Right atrium auricular region (tissue), 2 donors: ENCODE measurements at regions not wholly inside any gene's neighbourhood (a gene's known extent, or its start where the extent isn't known, plus 50 kb on each side); places are given as distances from the start of the nearest gene placed in this dataset.

ENCODE experiments used
- DNase-seq: peaks from one replicate; pipeline ENCODE4 v3.0.0-alpha.2; 2019; ENCODE audit warnings: low spot score
- H3K27ac ChIP-seq, 2 donors: fragments of 200-600 bp; sonication (generic); 1 replicate in 1 of 2; 2 replicates in 1 of 2; pipeline ENCODE4 v1.5.1; 2016 to 2019
- H3K27me3 ChIP-seq, 2 donors: fragments of 200-600 bp; sonication (generic); one replicate each; pipeline versions ENCODE4 v1.5.1 to v1.6.0; 2017 to 2019
- H3K36me3 ChIP-seq: fragments of 200-600 bp; sonication (generic); one replicate; pipeline ENCODE4 v1.5.1; 2016
- H3K4me1 ChIP-seq, 2 donors: fragments of 200-600 bp; sonication (generic); one replicate each; pipeline versions ENCODE4 v1.5.1 to v1.6.0; 2017 to 2019
- H3K4me3 ChIP-seq, 2 donors: fragments of 200-600 bp; sonication (generic); 1 replicate in 1 of 2; 2 replicates in 1 of 2; pipeline ENCODE4 v1.5.1; 2017 to 2019; ENCODE audit warnings: mild to moderate bottlenecking in 1 of 2, moderate library complexity in 1 of 2
- H3K9me3 ChIP-seq, 2 donors: fragments of 200-600 bp; sonication (generic); one replicate each; pipeline ENCODE4 v1.5.1; 2019
- TF ChIP-seq, protein P1 (sequence below), 2 donors: fragments of 200-600 bp; sonication (generic); IDR thresholded peaks; one replicate each; pipeline ENCODE4 v1.5.1; 2019; ENCODE audit warnings: antibody characterized with exemption in 2 of 2

DNA sequence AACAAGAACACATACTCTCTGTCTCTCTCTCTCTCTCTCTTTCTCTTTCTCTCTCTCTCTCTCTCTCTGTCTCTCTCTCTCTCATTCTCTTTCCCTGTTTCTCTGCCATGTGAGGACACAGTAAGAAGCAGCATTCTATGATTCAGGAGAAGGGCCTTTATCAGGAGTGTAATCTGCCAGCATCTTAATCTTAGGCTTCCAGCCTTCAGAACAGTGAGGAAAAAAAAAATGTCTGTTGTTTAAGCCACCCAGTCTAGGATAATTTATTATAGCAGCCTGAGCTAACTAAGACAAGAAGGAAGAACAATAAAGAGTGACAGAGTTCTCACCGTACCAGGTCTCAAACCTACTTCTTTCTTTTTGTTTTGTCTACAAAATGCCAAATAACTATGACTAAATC lies 399.4 kb downstream of the SOCS6 start:
- no peaks in the 10 kb centered on the region for H3K9me3 ChIP-seq
- no peaks in the 10 kb centered on the region for H3K4me1 ChIP-seq
- H3K36me3 ChIP-seq, result no peaks in the 10 kb centered on the region
- no peak for DNase-seq
- H3K4me3 ChIP-seq, result no peak overlapping the region
- H3K27me3 ChIP-seq, result no peaks in the 10 kb centered on the region
- H3K27ac ChIP-seq, result no peak overlapping the region
- TF ChIP-seq, protein P1, sequence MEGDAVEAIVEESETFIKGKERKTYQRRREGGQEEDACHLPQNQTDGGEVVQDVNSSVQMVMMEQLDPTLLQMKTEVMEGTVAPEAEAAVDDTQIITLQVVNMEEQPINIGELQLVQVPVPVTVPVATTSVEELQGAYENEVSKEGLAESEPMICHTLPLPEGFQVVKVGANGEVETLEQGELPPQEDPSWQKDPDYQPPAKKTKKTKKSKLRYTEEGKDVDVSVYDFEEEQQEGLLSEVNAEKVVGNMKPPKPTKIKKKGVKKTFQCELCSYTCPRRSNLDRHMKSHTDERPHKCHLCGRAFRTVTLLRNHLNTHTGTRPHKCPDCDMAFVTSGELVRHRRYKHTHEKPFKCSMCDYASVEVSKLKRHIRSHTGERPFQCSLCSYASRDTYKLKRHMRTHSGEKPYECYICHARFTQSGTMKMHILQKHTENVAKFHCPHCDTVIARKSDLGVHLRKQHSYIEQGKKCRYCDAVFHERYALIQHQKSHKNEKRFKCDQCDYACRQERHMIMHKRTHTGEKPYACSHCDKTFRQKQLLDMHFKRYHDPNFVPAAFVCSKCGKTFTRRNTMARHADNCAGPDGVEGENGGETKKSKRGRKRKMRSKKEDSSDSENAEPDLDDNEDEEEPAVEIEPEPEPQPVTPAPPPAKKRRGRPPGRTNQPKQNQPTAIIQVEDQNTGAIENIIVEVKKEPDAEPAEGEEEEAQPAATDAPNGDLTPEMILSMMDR (IDR thresholded peaks at IDR 0.05), result no peak

GRCh38 chr18:70684821-70685220 lies 396.0 kb downstream of the SOCS6 start:
- no peaks in the 10 kb centered on the region for H3K27me3 ChIP-seq
- TF ChIP-seq, protein P1 (IDR thresholded peaks at IDR 0.05), result no peak
- DNase-seq, result no peak
- no peaks in the 10 kb centered on the region for H3K36me3 ChIP-seq
- H3K4me3 ChIP-seq, result no peak overlapping the region
- H3K9me3 ChIP-seq, result no peaks in the 10 kb centered on the region
- no peak overlapping the region for H3K27ac ChIP-seq
- no peaks in the 10 kb centered on the region for H3K4me1 ChIP-seq

DNA sequence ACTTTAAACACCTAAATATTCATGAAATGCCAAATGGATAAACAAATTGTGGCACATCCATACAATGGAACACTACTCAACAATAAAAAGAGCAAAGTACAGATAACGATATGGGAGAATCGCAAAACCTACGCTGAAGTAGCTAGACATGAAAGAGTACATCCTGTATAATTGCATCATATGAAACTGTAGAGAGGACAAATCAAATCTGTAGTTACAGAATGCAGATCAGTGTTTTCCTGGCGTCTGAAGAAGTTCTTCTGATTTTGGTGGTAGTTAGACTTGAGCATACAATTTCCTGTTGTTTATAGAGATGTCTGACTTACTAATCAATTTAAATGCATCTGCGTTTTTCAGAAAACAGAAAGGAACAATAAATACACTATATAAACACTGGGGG lies 394.4 kb downstream of the SOCS6 start:
- Histone ChIP-seq H3K27me3 (no peaks in the 10 kb centered on the region), H3K9me3 (no peaks in the 10 kb centered on the region), H3K27ac (no peak overlapping the region), H3K36me3 (no peaks in the 10 kb centered on the region), H3K4me1 (no peaks in the 10 kb centered on the region), H3K4me3 (no peak overlapping the region)
- no peak for DNase-seq
- TF ChIP-seq, protein P1 (IDR thresholded peaks at IDR 0.05), result no peak

GRCh38 chr18:70674896-70675295 lies 386.1 kb downstream of the SOCS6 start:
- Histone ChIP-seq H3K27ac (no peak overlapping the region), H3K4me3 (no peak overlapping the region), H3K9me3 (no peaks in the 10 kb centered on the region), H3K36me3 (no peaks in the 10 kb centered on the region), H3K4me1 (no peaks in the 10 kb centered on the region), H3K27me3 (no peaks in the 10 kb centered on the region)
- TF ChIP-seq, protein P1 (IDR thresholded peaks at IDR 0.05), result no peak
- no peak for DNase-seq

GRCh38 chr18:70673831-70674230 lies 385.0 kb downstream of the SOCS6 start:
- H3K27ac ChIP-seq, result no peak overlapping the region
- no peak for DNase-seq
- H3K36me3 ChIP-seq, result no peaks in the 10 kb centered on the region
- H3K4me3 ChIP-seq, result no peak overlapping the region
- no peaks in the 10 kb centered on the region for H3K9me3 ChIP-seq
- no peaks in the 10 kb centered on the region for H3K4me1 ChIP-seq
- TF ChIP-seq, protein P1 (IDR thresholded peaks at IDR 0.05), result no peak
- H3K27me3 ChIP-seq, result no peaks in the 10 kb centered on the region

DNA sequence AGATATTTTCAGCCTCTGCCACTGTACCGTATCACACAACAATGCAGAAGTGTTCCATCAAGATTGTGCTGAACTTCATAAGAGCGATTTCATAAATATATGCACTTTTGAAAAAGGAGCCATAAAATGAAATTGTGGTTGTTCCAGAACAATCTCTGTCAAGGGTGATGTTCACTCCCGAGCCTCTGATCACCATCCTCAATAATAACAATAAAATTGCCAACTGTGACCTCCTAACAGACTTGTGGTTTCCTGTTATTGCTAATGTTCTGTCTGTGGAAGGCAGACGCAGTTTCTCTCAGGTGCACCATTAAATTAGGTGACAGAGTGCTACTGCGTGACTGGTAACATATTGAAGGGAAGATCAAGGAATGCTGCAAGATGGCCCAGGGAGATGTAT lies 383.7 kb downstream of the SOCS6 start:
- H3K36me3 ChIP-seq, result no peaks in the 10 kb centered on the region

More for the DNA sequence above, 383.7 kb downstream of the SOCS6 start:
- no peaks in the 10 kb centered on the region for H3K4me1 ChIP-seq
- no peak overlapping the region for H3K27ac ChIP-seq
- TF ChIP-seq, protein P1 (IDR thresholded peaks at IDR 0.05), result no peak
- no peak overlapping the region for H3K4me3 ChIP-seq
- no peak for DNase-seq
- H3K27me3 ChIP-seq, result no peaks in the 10 kb centered on the region
- no peaks in the 10 kb centered on the region for H3K9me3 ChIP-seq
